ENCODE measurements at regions not wholly inside any gene's neighbourhood (a gene's known extent, or its start where the extent isn't known, plus 50 kb on each side); places are given as distances from the start of the nearest gene placed in this dataset.

DNA sequence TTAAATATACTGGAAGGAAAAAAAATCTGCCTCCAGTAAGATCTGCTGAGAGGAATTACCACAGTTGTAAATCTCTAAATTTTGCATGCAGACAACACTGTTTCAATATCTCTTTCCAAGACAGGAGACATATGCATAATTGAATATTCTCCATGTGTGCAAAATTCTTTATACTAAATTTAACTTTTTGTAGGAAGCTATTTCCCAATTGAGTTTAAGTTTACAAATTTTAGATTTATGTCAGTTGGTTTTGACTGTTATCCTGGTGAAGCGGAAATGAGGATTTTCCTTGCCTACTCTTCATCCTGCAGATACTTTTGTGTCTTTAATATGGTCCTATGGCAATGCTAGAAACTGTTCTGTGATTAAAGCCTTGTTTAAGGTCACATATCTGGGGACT lies 1352.9 kb downstream of the FSTL5 start:
- TF ChIP-seq ZFX (IDR thresholded peaks at IDR 0.05; ENCODE audit: borderline replicate concordance): no peak
- TF ChIP-seq, protein P1, sequence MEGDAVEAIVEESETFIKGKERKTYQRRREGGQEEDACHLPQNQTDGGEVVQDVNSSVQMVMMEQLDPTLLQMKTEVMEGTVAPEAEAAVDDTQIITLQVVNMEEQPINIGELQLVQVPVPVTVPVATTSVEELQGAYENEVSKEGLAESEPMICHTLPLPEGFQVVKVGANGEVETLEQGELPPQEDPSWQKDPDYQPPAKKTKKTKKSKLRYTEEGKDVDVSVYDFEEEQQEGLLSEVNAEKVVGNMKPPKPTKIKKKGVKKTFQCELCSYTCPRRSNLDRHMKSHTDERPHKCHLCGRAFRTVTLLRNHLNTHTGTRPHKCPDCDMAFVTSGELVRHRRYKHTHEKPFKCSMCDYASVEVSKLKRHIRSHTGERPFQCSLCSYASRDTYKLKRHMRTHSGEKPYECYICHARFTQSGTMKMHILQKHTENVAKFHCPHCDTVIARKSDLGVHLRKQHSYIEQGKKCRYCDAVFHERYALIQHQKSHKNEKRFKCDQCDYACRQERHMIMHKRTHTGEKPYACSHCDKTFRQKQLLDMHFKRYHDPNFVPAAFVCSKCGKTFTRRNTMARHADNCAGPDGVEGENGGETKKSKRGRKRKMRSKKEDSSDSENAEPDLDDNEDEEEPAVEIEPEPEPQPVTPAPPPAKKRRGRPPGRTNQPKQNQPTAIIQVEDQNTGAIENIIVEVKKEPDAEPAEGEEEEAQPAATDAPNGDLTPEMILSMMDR (IDR thresholded peaks at IDR 0.05): no peak
- H3K27ac ChIP-seq: no peak overlapping the region

DNA sequence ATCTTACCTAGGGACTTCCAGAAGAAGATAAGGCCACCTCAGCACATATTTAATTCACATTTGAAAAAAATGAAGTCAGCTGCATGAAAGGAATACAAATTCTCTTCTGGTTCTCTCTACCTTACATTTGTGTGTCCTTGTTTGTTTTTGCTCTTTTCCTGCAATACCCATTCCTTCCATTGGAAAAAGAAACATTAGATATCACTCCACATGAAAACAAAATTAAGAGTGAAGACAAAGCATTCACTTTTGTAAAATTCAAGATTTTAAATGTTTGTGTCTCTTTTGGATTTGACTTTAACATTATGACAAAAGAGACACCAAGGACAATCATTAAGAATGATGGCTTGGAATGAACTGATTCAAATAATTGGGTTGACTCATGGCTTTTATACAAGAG lies 1351.8 kb downstream of the FSTL5 start:
- H3K27ac ChIP-seq: no peak overlapping the region
- TF ChIP-seq, protein P1 (IDR thresholded peaks at IDR 0.05): no peak
- TF ChIP-seq ZFX (IDR thresholded peaks at IDR 0.05; ENCODE audit: borderline replicate concordance): no peak

DNA sequence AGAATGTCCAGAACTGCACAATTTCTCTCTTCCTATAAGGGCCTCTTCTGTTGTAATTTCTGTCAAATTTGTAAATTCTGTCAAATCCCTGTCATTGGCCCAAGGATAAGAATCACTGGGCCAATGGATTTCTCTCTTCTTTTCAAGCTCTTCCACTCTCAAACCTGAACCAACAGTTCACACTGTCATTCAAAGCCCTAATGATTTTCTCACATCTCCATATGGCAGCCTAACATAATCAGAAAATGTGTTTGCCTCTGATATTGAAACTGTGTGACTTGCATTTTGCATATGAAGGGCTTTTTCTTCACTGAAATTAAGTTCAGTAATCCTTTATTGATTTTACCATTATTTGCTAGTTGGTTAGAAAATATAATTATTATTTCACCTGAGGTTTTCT lies 1349.1 kb downstream of the FSTL5 start:
- TF ChIP-seq, protein P1 (IDR thresholded peaks at IDR 0.05): no peak
- no peak for TF ChIP-seq ZFX (IDR thresholded peaks at IDR 0.05; ENCODE audit: borderline replicate concordance)
- H3K27ac ChIP-seq: no peak overlapping the region

DNA sequence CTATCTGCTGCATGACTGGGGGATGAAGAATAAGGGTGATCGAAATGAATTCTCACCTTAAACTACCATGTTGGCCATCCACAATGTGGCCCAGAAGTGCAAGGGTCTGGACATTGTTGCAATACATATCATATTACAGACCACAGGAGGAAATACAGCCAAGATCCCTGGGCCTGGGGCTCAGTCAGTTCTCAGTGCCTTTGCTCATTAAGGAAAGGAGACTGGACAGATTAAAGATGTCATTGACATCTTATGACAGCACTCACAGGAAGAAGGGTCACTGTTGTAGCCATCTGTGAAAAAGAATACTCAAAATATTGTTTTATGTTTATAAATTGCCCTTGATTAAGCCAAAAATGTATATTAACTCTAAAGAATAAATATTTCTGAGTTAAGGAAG lies 1345.2 kb downstream of the FSTL5 start:
- TF ChIP-seq, protein P1 (IDR thresholded peaks at IDR 0.05): no peak
- TF ChIP-seq ZFX (IDR thresholded peaks at IDR 0.05; ENCODE audit: borderline replicate concordance): no peak
- no peak overlapping the region for H3K27ac ChIP-seq

DNA sequence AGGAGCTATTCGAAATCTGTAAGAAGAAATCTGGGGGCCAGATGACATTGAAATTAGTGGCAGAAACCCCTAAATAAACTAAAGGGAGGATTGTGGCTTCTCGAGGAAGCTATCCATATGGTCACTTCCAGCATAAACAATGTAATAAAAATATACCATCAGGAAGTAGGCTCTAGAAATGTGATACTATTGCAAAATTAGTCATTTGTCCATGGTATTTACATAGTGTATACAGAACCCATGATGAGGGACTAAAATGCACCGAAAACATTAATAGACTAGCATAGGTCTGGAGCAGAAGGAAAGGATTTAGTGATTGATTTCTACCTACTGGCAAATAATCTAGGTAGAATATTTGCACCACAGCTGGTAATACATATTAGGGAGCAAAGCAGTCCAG lies 1344.0 kb downstream of the FSTL5 start:
- no peak overlapping the region for H3K27ac ChIP-seq
- no peak for TF ChIP-seq ZFX (IDR thresholded peaks at IDR 0.05; ENCODE audit: borderline replicate concordance)
- TF ChIP-seq, protein P1 (IDR thresholded peaks at IDR 0.05): no peak

DNA sequence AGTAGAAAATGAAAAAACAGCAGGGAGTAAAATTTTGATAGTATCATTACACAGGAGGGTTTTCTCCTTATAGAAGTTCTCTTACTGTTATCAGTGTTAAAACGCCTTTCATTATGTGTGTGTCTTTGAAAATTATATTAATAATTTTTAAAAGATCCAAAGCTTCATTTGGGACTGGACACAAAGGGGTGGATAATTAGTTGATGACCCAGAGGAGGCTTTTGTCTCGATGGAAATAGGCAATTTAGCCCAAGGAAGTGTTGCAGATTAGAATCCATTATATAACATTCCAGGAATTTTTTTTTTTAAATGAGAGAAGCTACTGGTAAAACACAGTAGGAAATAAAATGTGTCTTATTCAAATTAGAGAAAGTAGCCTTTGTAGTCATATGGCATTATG lies 1339.3 kb downstream of the FSTL5 start:
- no peak overlapping the region for H3K27ac ChIP-seq
- TF ChIP-seq, protein P1 (IDR thresholded peaks at IDR 0.05): no peak
- no peak for TF ChIP-seq ZFX (IDR thresholded peaks at IDR 0.05; ENCODE audit: borderline replicate concordance)

DNA sequence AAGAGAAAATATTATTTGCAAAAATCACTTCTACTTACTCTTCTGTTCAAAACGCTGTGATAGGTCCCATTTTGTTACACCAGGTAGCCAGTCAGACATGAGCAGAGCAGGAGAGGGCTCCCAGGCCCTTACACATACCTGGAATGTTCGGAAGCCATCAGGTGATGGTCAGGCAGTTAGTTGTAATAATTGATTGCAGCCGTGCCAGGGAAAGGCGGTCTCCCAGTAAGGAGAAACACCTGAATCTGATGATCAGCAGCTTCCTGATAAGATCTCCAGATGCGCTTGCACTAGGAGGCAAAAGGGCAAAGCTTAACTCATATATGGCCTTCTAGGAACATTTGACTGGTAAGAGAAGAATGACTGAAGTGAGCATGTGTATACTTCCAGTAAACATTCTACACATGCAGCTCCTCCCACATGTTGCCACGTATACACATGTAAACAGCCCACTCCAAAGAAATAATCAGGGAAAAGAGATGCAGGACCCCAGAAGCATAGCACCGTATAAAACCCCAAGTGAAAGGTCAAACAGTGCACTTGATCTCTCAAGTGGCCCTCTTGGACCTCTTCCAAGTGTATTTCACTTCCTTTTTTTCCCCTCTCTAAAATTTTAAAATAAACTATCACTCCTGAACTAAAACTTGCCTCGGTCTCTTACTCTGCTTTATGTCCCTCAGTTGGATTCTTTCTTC lies 1338.0 kb downstream of the FSTL5 start:
- no peak overlapping the region for H3K27ac ChIP-seq
- no peak for TF ChIP-seq ZFX (IDR thresholded peaks at IDR 0.05; ENCODE audit: borderline replicate concordance)
- TF ChIP-seq, protein P1 (IDR thresholded peaks at IDR 0.05): no peak

Measured in 22Rv1 (cell line).